A549 (cell line): ENCODE measurements at regions not wholly inside any gene's neighbourhood (a gene's known extent, or its start where the extent isn't known, plus 50 kb on each side); places are given as distances from the start of the nearest gene placed in this dataset.

Experiments used
- ATAC-seq, 2 experiments: fragments of 200-7000 bp in 1 of 2; fragments of >200 bp in 1 of 2; cut with Nextera tagmentation in 1 of 2; cut with Tn5 transposase in 1 of 2; 3 replicates each; pipeline versions ENCODE4 v1.8.0 to v1.9.1; 2018 to 2020; ENCODE audit warnings: mild to moderate bottlenecking in 1 of 2, moderate library complexity in 1 of 2
- CTCF ChIA-PET: fragments of 300-600 bp; sonication (Branson Sonifier 250); formaldehyde crosslinking; extraction: SDS; loops from one replicate; lab custom pipeline; 2021; ENCODE audit warnings: antibody characterized with exemption, inconsistent platforms; lab: Yijun Ruan, JAX
- POLR2A ChIA-PET: fragments of 350-600 bp; formaldehyde crosslinking; extraction: SDS; loops from one replicate; lab custom pipeline; 2021; ENCODE audit warnings: antibody characterized with exemption, inconsistent platforms; lab: Yijun Ruan, JAX
- DNase-seq, 2 experiments: peaks; one replicate each; pipeline versions ENCODE4 v3.0.0 to v3.0.0-alpha.2; 2011 to 2016; ENCODE audit warnings: low read depth in 1 of 2, low spot score in 1 of 2
- FAIRE-seq: peaks from 2 replicates; lab custom pipeline; 2011; peaks lifted over from hg19 to GRCh38; lab: Jason Lieb, UNC
- H3K27ac ChIP-seq, 2 experiments: fragments of >200 bp; sonication (Bioruptor Twin); formaldehyde crosslinking; 3 replicates each; pipeline ENCODE4 v1.5.1; 2016 to 2017
- H3K4me1 ChIP-seq: fragments of >200 bp; sonication (Bioruptor Twin); formaldehyde crosslinking; 3 replicates; pipeline ENCODE4 v1.6.1; 2016
- H3K4me2 ChIP-seq: fragments of >200 bp; sonication (Bioruptor Twin); formaldehyde crosslinking; 3 replicates; pipeline ENCODE4 v1.6.1; 2016
- H3K4me3 ChIP-seq: fragments of >200 bp; sonication (Bioruptor Twin); formaldehyde crosslinking; 3 replicates; pipeline ENCODE4 v1.5.1; 2016
- H3K9me3 ChIP-seq: fragments of >200 bp; sonication (Bioruptor Twin); formaldehyde crosslinking; 3 replicates; pipeline ENCODE4 v1.6.1; 2016
- ATOH8 ChIP-seq: fragments of 250-450 bp; sonication (Bioruptor Pico); IDR thresholded peaks from 2 replicates; pipeline ENCODE4 v1.5.0; 2020; ENCODE audit warnings: low read depth, mild to moderate bottlenecking, moderate library complexity
- CBX2 ChIP-seq: fragments of 200-600 bp; sonication (generic); IDR thresholded peaks from 2 replicates; pipeline ENCODE4 v1.6.1; 2016; ENCODE audit warnings: low read depth, mild to moderate bottlenecking, borderline replicate concordance
- CEBPB ChIP-seq, 2 experiments: fragments of >200 bp in 1 of 2; sonication (Bioruptor Twin) in 1 of 2; formaldehyde crosslinking in 1 of 2; IDR thresholded peaks; 2 replicates each; pipeline ENCODE4 v1.6.1; 2012 to 2016
- CHD2 ChIP-seq: fragments of 150-350 bp; IDR thresholded peaks from 2 replicates; pipeline ENCODE4 v1.6.1; 2014; ENCODE audit warnings: low read length; ENCODE audit not compliant: partially characterized antibody
- CHD4 ChIP-seq: fragments of 200-600 bp; sonication (generic); IDR thresholded peaks from 2 replicates; pipeline ENCODE4 v1.6.1; 2016; ENCODE audit warnings: antibody characterized with exemption, mild to moderate bottlenecking, borderline replicate concordance
- CTCF ChIP-seq: fragments of >200 bp; sonication (Bioruptor Twin); formaldehyde crosslinking; IDR thresholded peaks from 3 replicates; pipeline ENCODE4 v1.5.1; 2016
- EHF ChIP-seq: fragments of 250-450 bp; sonication (Bioruptor Pico); IDR thresholded peaks from 2 replicates; pipeline ENCODE4 v1.5.0; 2020; ENCODE audit warnings: mild to moderate bottlenecking
- ELK1 ChIP-seq: fragments of 150-350 bp; IDR thresholded peaks from 2 replicates; pipeline ENCODE4 v1.6.1; 2014; ENCODE audit warnings: low read depth, mild to moderate bottlenecking, low read length
- EP300 ChIP-seq, 2 experiments: fragments of >200 bp; sonication (Bioruptor Twin); formaldehyde crosslinking; IDR thresholded peaks; 2 replicates in 1 of 2; 3 replicates in 1 of 2; pipeline ENCODE4 v1.6.1; 2016 to 2017
- GATA3 ChIP-seq: IDR thresholded peaks from 2 replicates; pipeline ENCODE4 v1.6.1; 2012; ENCODE audit warnings: borderline replicate concordance
- HDAC2 ChIP-seq: fragments of 200-600 bp; sonication (generic); IDR thresholded peaks from 2 replicates; pipeline ENCODE4 v1.6.1; 2016
- HES2 ChIP-seq: fragments of >200 bp; sonication (Bioruptor Twin); formaldehyde crosslinking; IDR thresholded peaks from 2 replicates; pipeline ENCODE4 v1.6.1; 2016
- HEYL ChIP-seq: fragments of 250-450 bp; sonication (Bioruptor Pico); IDR thresholded peaks from 2 replicates; pipeline ENCODE4 v1.8.0; 2021; ENCODE audit warnings: mild to moderate bottlenecking, moderate library complexity
- JUNB ChIP-seq: fragments of >200 bp; sonication (Bioruptor Twin); formaldehyde crosslinking; IDR thresholded peaks from 2 replicates; pipeline ENCODE4 v1.6.1; 2016
- MAX ChIP-seq: IDR thresholded peaks from 2 replicates; pipeline ENCODE4 v1.6.1; 2012
- MAZ ChIP-seq: fragments of 150-350 bp; IDR thresholded peaks from 2 replicates; pipeline ENCODE4 v1.6.1; 2014; ENCODE audit warnings: antibody characterized with exemption, low read depth, low read length, borderline replicate concordance
- NFE2L2 ChIP-seq: fragments of 150-350 bp; conservative IDR thresholded peaks from 2 replicates; pipeline ENCODE4 v1.6.1; 2014; ENCODE audit warnings: low read length
- NPAS2 ChIP-seq: fragments of 250-450 bp; sonication (Bioruptor Pico); IDR thresholded peaks from 2 replicates; pipeline ENCODE4 v1.8.0; 2022; ENCODE audit warnings: mild to moderate bottlenecking, moderate library complexity, borderline replicate concordance
- NR3C1 ChIP-seq: fragments of >200 bp; sonication (Bioruptor Twin); formaldehyde crosslinking; IDR thresholded peaks from 3 replicates; pipeline ENCODE4 v1.6.1; 2017
- PHF8 ChIP-seq: fragments of 200-600 bp; sonication (generic); IDR thresholded peaks from 2 replicates; pipeline ENCODE4 v1.6.1; 2016; ENCODE audit warnings: low read depth, mild to moderate bottlenecking, antibody characterized with exemption, moderate library complexity, borderline replicate concordance
- POLR2A ChIP-seq: IDR thresholded peaks from 2 replicates; pipeline ENCODE4 v1.6.1; 2012; ENCODE audit warnings: mild to moderate bottlenecking, low read length
- POLR2AphosphoS2 ChIP-seq: conservative IDR thresholded peaks from 2 replicates; pipeline ENCODE4 v1.6.1; 2012; ENCODE audit warnings: low read length, improper control_type of control experiment, inconsistent platforms
- RCOR1 ChIP-seq: fragments of 150-350 bp; IDR thresholded peaks from 2 replicates; pipeline ENCODE4 v1.6.1; 2014; ENCODE audit warnings: antibody characterized with exemption, low read length, low read depth
- ZC3H11A ChIP-seq: fragments of 450-650 bp; IDR thresholded peaks from 2 replicates; pipeline ENCODE4 v1.6.1; 2014; ENCODE audit warnings: antibody characterized with exemption, mild to moderate bottlenecking
- ZSCAN20 ChIP-seq: fragments of 250-450 bp; sonication (Bioruptor Pico); IDR thresholded peaks from 2 replicates; pipeline ENCODE4 v1.8.0; 2022; ENCODE audit warnings: mild to moderate bottlenecking, moderate library complexity
- WGBS: methylation state at CpG from one replicate; pipeline ENCODE4 v1.1.6; 2017; ENCODE audit errors: missing lambda C conversion rate; 5-methylcytosine and 5-hydroxymethylcytosine counted together

- FAIRE-seq (no peak), DNase-seq (no peak), ATAC-seq (no peak)
- CTCF ChIA-PET = no interaction called here
- WGBS = 29% methylated on average over 1 of the region's 1 CpG
- no peak overlapping the region for H3K4me3 ChIP-seq
- H3K9me3 ChIP-seq = peaks cover 3% of the 10 kb centered on the region; the same call in 1 of the 3 replicates
- H3K4me1 ChIP-seq = no peaks in the 10 kb centered on the region
- POLR2A ChIA-PET = no interaction called here
- no peak for TF ChIP-seq NR3C1
- TF ChIP-seq GATA3 = no peak
- no peak for TF ChIP-seq HES2
- no peak for TF ChIP-seq ELK1
- TF ChIP-seq ZSCAN20 (CRISPR knock-in tag) = no peak
- no peak for TF ChIP-seq CHD4
- no peak for TF ChIP-seq MAZ
- TF ChIP-seq ZC3H11A = no peak
- no peak for TF ChIP-seq PHF8
- TF ChIP-seq HEYL (CRISPR knock-in tag) = no peak
- TF ChIP-seq HDAC2 = no peak
- TF ChIP-seq RCOR1 = no peak
- H3K27ac ChIP-seq = no peak overlapping the region
- H3K4me2 ChIP-seq = no peak overlapping the region
These were observed 212.4 kb upstream of the CWC22 start for GRCh38 chr2:180219491-180219890.

- Histone ChIP-seq H3K9me3 (no peaks in the 10 kb centered on the region), H3K4me2 (no peak overlapping the region), H3K4me3 (no peak overlapping the region), H3K27ac (no peak overlapping the region), H3K4me1 (no peaks in the 10 kb centered on the region)
- ATAC-seq (no peak), FAIRE-seq (no peak), DNase-seq (no peak)
- POLR2A ChIA-PET = no interaction called here
- WGBS = 3% methylated on average over 2 of the region's 2 CpGs
- CTCF ChIA-PET = no interaction called here
- no peak for TF ChIP-seq CEBPB (IDR thresholded peaks at IDR 0.05)
- no peak for TF ChIP-seq EHF (CRISPR knock-in tag)
- no peak for TF ChIP-seq HDAC2
- no peak for TF ChIP-seq NPAS2 (CRISPR knock-in tag)
- TF ChIP-seq CTCF = no peak
- TF ChIP-seq POLR2A = no peak
- TF ChIP-seq CBX2 = no peak
- no peak for TF ChIP-seq CHD2
- TF ChIP-seq NFE2L2 = no peak
- TF ChIP-seq ZC3H11A = no peak
- TF ChIP-seq JUNB = no peak
- no peak for TF ChIP-seq ATOH8 (CRISPR knock-in tag)
- no peak for TF ChIP-seq POLR2AphosphoS2
- TF ChIP-seq MAX = no peak
- no peak for TF ChIP-seq EP300 (IDR thresholded peaks at IDR 0.05)
- TF ChIP-seq, all 56 proteins: peak for 0
These were observed 201.7 kb upstream of the CWC22 start for GRCh38 chr2:180208841-180209240.
